HCT116 (cell line): ENCODE measurements at regions not wholly inside any gene's neighbourhood (a gene's known extent, or its start where the extent isn't known, plus 50 kb on each side); places are given as distances from the start of the nearest gene placed in this dataset.

Experiments
- ATAC-seq: fragments of 200-7000 bp; cut with Tn5 transposase; 2 replicates; pipeline ENCODE4 v1.9.1; 2020; ENCODE audit warnings: mild to moderate bottlenecking, moderate library complexity
- BruUV-seq: library from RNA; stranded (reverse); fragments of 400-500 nt; replicated peaks from 2 replicates; lab custom pipeline; 2021; lab: Mats Ljungman, UMichigan
- CTCF ChIA-PET: fragments of 300-600 bp; sonication (Branson Sonifier 250); formaldehyde crosslinking; loops from one replicate; lab custom pipeline; 2021; ENCODE audit warnings: antibody characterized with exemption; lab: Charles Lee
- POLR2A ChIA-PET: fragments of 300-600, 350-600 bp; sonication (Branson Sonifier 250); formaldehyde crosslinking; loops from one replicate; lab custom pipeline; 2021; ENCODE audit warnings: antibody characterized with exemption; lab: Charles Lee
- RAD21 ChIA-PET, 2 experiments: fragments of 300-600 bp; sonication (Branson Sonifier 250); formaldehyde crosslinking; loops; one replicate each; lab custom pipeline; 2023; ENCODE audit warnings: low total read pairs in 2 of 2; ENCODE audit not compliant: uncharacterized antibody in 2 of 2, unreplicated experiment in 2 of 2, low non-redundant PET in 1 of 2; lab: Charles Lee
- DNase-seq: peaks from one replicate; pipeline ENCODE4 v3.0.0-alpha.2; 2010; ENCODE audit warnings: low read depth, low spot score
- H2AFZ ChIP-seq: fragments of 200-600 bp; shearing (Covaris generic), sonication (generic); 2 replicates; pipeline ENCODE4 v1.6.1; 2017; ENCODE audit warnings: low read depth, mixed run types, mixed read lengths, antibody characterized with exemption, low read length; ENCODE audit not compliant: poor library complexity, severe bottlenecking
- H3K27ac ChIP-seq: 2 replicates; pipeline ENCODE4 v1.5.1; 2012; ENCODE audit warnings: low read depth, low read length
- H3K27me3 ChIP-seq: fragments of 200-600 bp; sonication (generic); 2 replicates; pipeline ENCODE4 v1.6.1; 2016; ENCODE audit warnings: mixed run types, low read length, mixed read lengths; ENCODE audit not compliant: insufficient read depth
- H3K36me3 ChIP-seq, 2 experiments: fragments of 200-500 bp in 1 of 2; fragments of 200-600 bp in 1 of 2; sonication (Bioruptor generic) in 1 of 2; sonication (generic) in 1 of 2; 2 replicates each; pipeline versions ENCODE4 v1.5.1 to v1.6.1; 2014 to 2016; ENCODE audit warnings: low read length in 2 of 2, inconsistent platforms in 1 of 2, mixed read lengths in 1 of 2, mixed run types in 1 of 2; ENCODE audit not compliant: insufficient read depth in 2 of 2, control insufficient read depth in 1 of 2
- H3K4me1 ChIP-seq, 2 experiments: fragments of 200-600 bp in 1 of 2; sonication (generic) in 1 of 2; 2 replicates each; pipeline versions ENCODE4 v1.5.1 to v1.6.1; 2012 to 2017; ENCODE audit warnings: low read length in 2 of 2, inconsistent platforms in 1 of 2, mild to moderate bottlenecking in 1 of 2, mixed read lengths in 1 of 2, mixed run types in 1 of 2, moderate library complexity in 1 of 2; ENCODE audit not compliant: insufficient read depth in 2 of 2, control insufficient read depth in 1 of 2
- H3K4me2 ChIP-seq: fragments of 200-600 bp; sonication (generic); 2 replicates; pipeline ENCODE4 v1.6.1; 2017; ENCODE audit warnings: mixed run types, low read length, mixed read lengths
- H3K4me3 ChIP-seq, 2 experiments: fragments of 200-600 bp in 1 of 2; sonication (generic) in 1 of 2; replicated peaks in 1 of 2; 2 replicates each; pipeline ENCODE4 v1.5.1; 2011 to 2016; ENCODE audit warnings: low read length in 2 of 2, control low read depth in 1 of 2, low read depth in 1 of 2, mild to moderate bottlenecking in 1 of 2, mixed read lengths in 1 of 2, mixed run types in 1 of 2
- H3K79me2 ChIP-seq: fragments of 200-600 bp; sonication (generic); 2 replicates; pipeline ENCODE4 v1.6.1; 2017; ENCODE audit warnings: mild to moderate bottlenecking, mixed run types, low read length, moderate library complexity, mixed read lengths; ENCODE audit not compliant: insufficient read depth
- H3K9ac ChIP-seq: fragments of 200-600 bp; sonication (generic); 2 replicates; pipeline ENCODE4 v1.6.1; 2016; ENCODE audit warnings: low read length, mixed read lengths
- H3K9me2 ChIP-seq: fragments of 200-600 bp; sonication (generic), shearing (Covaris generic); 2 replicates; pipeline ENCODE4 v1.6.1; 2017; ENCODE audit warnings: mixed run types, mild to moderate bottlenecking, moderate library complexity; ENCODE audit not compliant: insufficient read depth
- H3K9me3 ChIP-seq, 2 experiments: fragments of 200-500 bp in 1 of 2; fragments of 200-600 bp in 1 of 2; sonication (Bioruptor generic) in 1 of 2; sonication (generic) in 1 of 2; 2 replicates each; pipeline ENCODE4 v1.6.1; 2014 to 2017; ENCODE audit warnings: low read length in 2 of 2, mixed read lengths in 2 of 2, inconsistent platforms in 1 of 2, low read depth in 1 of 2, mild to moderate bottlenecking in 1 of 2, mixed run types in 1 of 2, moderate library complexity in 1 of 2; ENCODE audit not compliant: control insufficient read depth in 1 of 2, insufficient read depth in 1 of 2
- H4K20me1 ChIP-seq: fragments of 200-600 bp; sonication (generic), shearing (Covaris generic); 2 replicates; pipeline ENCODE4 v1.6.1; 2017; ENCODE audit warnings: mixed run types, mild to moderate bottlenecking, moderate library complexity; ENCODE audit not compliant: insufficient read depth
- ATF3 ChIP-seq: IDR thresholded peaks from 2 replicates; pipeline ENCODE4 v1.6.1; 2012
- CBX3 ChIP-seq: IDR thresholded peaks from 2 replicates; pipeline ENCODE4 v1.6.1; 2012; ENCODE audit warnings: low read depth
- CEBPB ChIP-seq: IDR thresholded peaks from 2 replicates; pipeline ENCODE4 v1.6.1; 2012; ENCODE audit warnings: low read depth
- CTCF ChIP-seq, 3 experiments: fragments of 200-600 bp in 1 of 3; sonication (generic) in 1 of 3; IDR thresholded peaks in 2 of 3; conservative IDR thresholded peaks in 1 of 3; 2 replicates each; pipeline ENCODE4 v1.5.1; 2012 to 2017; ENCODE audit warnings: low read depth in 2 of 3, low read length in 2 of 3, antibody characterized with exemption in 1 of 3, borderline replicate concordance in 1 of 3, control low read depth in 1 of 3, mild to moderate bottlenecking in 1 of 3, mixed read lengths in 1 of 3, mixed run types in 1 of 3, moderate library complexity in 1 of 3; ENCODE audit not compliant: insufficient read depth in 1 of 3
- ELF1 ChIP-seq: IDR thresholded peaks from 2 replicates; pipeline ENCODE4 v1.6.1; 2012; ENCODE audit warnings: low read depth, borderline replicate concordance
- EZH2 ChIP-seq: fragments of 200-600 bp; sonication (generic); IDR thresholded peaks from 2 replicates; pipeline ENCODE4 v1.6.1; 2017; ENCODE audit warnings: antibody characterized with exemption, mixed run types
- FOSL1 ChIP-seq: IDR thresholded peaks from 2 replicates; pipeline ENCODE4 v1.6.1; 2012; ENCODE audit warnings: low read depth
- JUND ChIP-seq: IDR thresholded peaks from 2 replicates; pipeline ENCODE4 v1.6.1; 2012
- MAX ChIP-seq: IDR thresholded peaks from 2 replicates; pipeline ENCODE4 v1.6.1; 2012
- POLR2A ChIP-seq: IDR thresholded peaks from 2 replicates; pipeline ENCODE4 v1.7.0; 2011; ENCODE audit warnings: borderline replicate concordance; ENCODE audit not compliant: insufficient read depth, insufficient read length; ENCODE audit errors: extremely low read depth
- RAD21 ChIP-seq: IDR thresholded peaks from 2 replicates; pipeline ENCODE4 v1.6.1; 2012; ENCODE audit warnings: low read depth, mild to moderate bottlenecking
- REST ChIP-seq: IDR thresholded peaks from 2 replicates; pipeline ENCODE4 v1.6.1; 2012; ENCODE audit warnings: low read depth
- SIN3A ChIP-seq: IDR thresholded peaks from 2 replicates; pipeline ENCODE4 v1.6.1; 2012; ENCODE audit warnings: low read depth
- SRF ChIP-seq: IDR thresholded peaks from 2 replicates; pipeline ENCODE4 v1.6.1; 2012; ENCODE audit warnings: low read depth
- ZBTB33 ChIP-seq: IDR thresholded peaks from 2 replicates; pipeline ENCODE4 v1.6.1; 2011; ENCODE audit warnings: mild to moderate bottlenecking, low read length, moderate library complexity; ENCODE audit not compliant: insufficient replicate concordance; ENCODE audit errors: extremely low read depth
- ZFX ChIP-seq: fragments of 450-650 bp; IDR thresholded peaks from 2 replicates; pipeline ENCODE4 v1.6.1; 2017
- intact Hi-C: fragments of 100-400 bp; cut with micrococcal nuclease; formaldehyde crosslinking; loops from 2 replicates; pipeline ENCODE4 v1.10.0; 2022

- peaks cover 0 to 11% of the 10 kb centered on the region in 2 experiments; a peak in 2 of 4 replicates for H3K9me3 ChIP-seq
- no peak overlapping the region for H3K4me2 ChIP-seq
- no peak overlapping the region for H3K4me3 ChIP-seq
- no peak overlapping the region for H3K9ac ChIP-seq
- no peak for TF ChIP-seq ZFX
- no peak for TF ChIP-seq JUND
- no peak for TF ChIP-seq MAX
- TF ChIP-seq POLR2A = no peak
- no peak for TF ChIP-seq FOSL1
- TF ChIP-seq ZBTB33 = no peak
- no peak for TF ChIP-seq CTCF (IDR thresholded peaks at IDR 0.05 in 2 of 3, conservative IDR thresholded peaks at IDR 0.05 in 1 of 3; ENCODE audit: borderline replicate concordance in 1 of 3, insufficient read depth in 1 of 3, low read depth in 2 of 3, low read length in 2 of 3)
- no peak for TF ChIP-seq ATF3
- TF ChIP-seq ELF1 = no peak
- no peak for TF ChIP-seq REST
- no peak for TF ChIP-seq EZH2
- TF ChIP-seq CEBPB = no peak
- no peak for TF ChIP-seq SIN3A
- no peak for TF ChIP-seq CBX3
- TF ChIP-seq SRF = no peak
- no peak for TF ChIP-seq RAD21
- DNase-seq = no peak
- no peak overlapping the region for H3K27ac ChIP-seq
- ChIA-PET CTCF (no interaction called here), RAD21 (no interaction called here), POLR2A (no interaction called here)
- ATAC-seq = no peak
- H4K20me1 ChIP-seq = no peaks in the 10 kb centered on the region
- no peaks in the 10 kb centered on the region for H3K9me2 ChIP-seq
- intact Hi-C loops = no loop called here
- no peaks in the 10 kb centered on the region for H3K4me1 ChIP-seq
- no peaks in the 10 kb centered on the region for H3K79me2 ChIP-seq
- BruUV-seq = no TSS peak
- H2AFZ ChIP-seq = no peak overlapping the region
- no peaks in the 10 kb centered on the region for H3K36me3 ChIP-seq
- H3K27me3 ChIP-seq = no peaks in the 10 kb centered on the region
Measured at GRCh38 chr7:67918158-67918557, 921.5 kb downstream of the TYW1 start.
